SK-N-SH treated with all-trans-retinoic acid at 6 μM for 48 hours (cell line): ENCODE measurements at regions not wholly inside any gene's neighbourhood (a gene's known extent, or its start where the extent isn't known, plus 50 kb on each side); places are given as distances from the start of the nearest gene placed in this dataset.
A peak's percentile ranks its signal among the peaks of the same experiment; 100 is the strongest.

Experiments
- ATAC-seq: fragments of 200-7000 bp; cut with Tn5 transposase; 3 replicates; pipeline ENCODE4 v1.9.1; 2020; ENCODE audit warnings: mild to moderate bottlenecking, moderate library complexity
- ARNTL ChIP-seq: fragments of 450-650 bp; formaldehyde crosslinking; IDR thresholded peaks from 2 replicates; pipeline ENCODE4 v1.5.0; 2020; ENCODE audit warnings: low read depth, mild to moderate bottlenecking, moderate library complexity, borderline replicate concordance
- BACH2 ChIP-seq: fragments of 250-450 bp; sonication (Bioruptor Pico); IDR thresholded peaks from 2 replicates; pipeline ENCODE4 v1.9.0; 2021; ENCODE audit warnings: mild to moderate bottlenecking, borderline replicate concordance
- CREB5 ChIP-seq: fragments of 250-450 bp; sonication (Bioruptor Pico); IDR thresholded peaks from 2 replicates; pipeline ENCODE4 v1.5.1; 2020; ENCODE audit warnings: low read depth, mild to moderate bottlenecking, moderate library complexity
- CSRNP3 ChIP-seq: fragments of 250-450 bp; sonication (Bioruptor Pico); IDR thresholded peaks from 2 replicates; pipeline ENCODE4 v1.5.1; 2021; ENCODE audit warnings: mild to moderate bottlenecking, moderate library complexity
- ESRRG ChIP-seq: fragments of 250-450 bp; sonication (Bioruptor Pico); IDR thresholded peaks from 2 replicates; pipeline ENCODE4 v1.6.1; 2021; ENCODE audit warnings: mild to moderate bottlenecking
- ISL1 ChIP-seq: fragments of 250-450 bp; sonication (Bioruptor Pico); IDR thresholded peaks from 2 replicates; pipeline ENCODE4 v2.1.2; 2022; ENCODE audit warnings: mild to moderate bottlenecking, moderate library complexity
- OSR1 ChIP-seq: fragments of 250-450 bp; sonication (Bioruptor Pico); IDR thresholded peaks from 2 replicates; pipeline ENCODE4 v1.8.0; 2022; ENCODE audit warnings: moderate library complexity, mild to moderate bottlenecking, inconsistent platforms
- PPARA ChIP-seq: fragments of 250-450 bp; sonication (Bioruptor Pico); IDR thresholded peaks from 2 replicates; pipeline ENCODE4 v1.5.0; 2020; ENCODE audit warnings: mild to moderate bottlenecking, borderline replicate concordance
- RARB ChIP-seq: fragments of 250-450 bp; sonication (Bioruptor Pico); IDR thresholded peaks from 2 replicates; pipeline ENCODE4 v1.8.0; 2021; ENCODE audit warnings: mild to moderate bottlenecking, moderate library complexity
- SNAI2 ChIP-seq: fragments of 250-450 bp; sonication (Bioruptor Pico); IDR thresholded peaks from 2 replicates; pipeline ENCODE4 v1.5.0; 2020; ENCODE audit warnings: mild to moderate bottlenecking, moderate library complexity
- TCF4 ChIP-seq: fragments of 250-450 bp; sonication (Bioruptor Pico); IDR thresholded peaks from 2 replicates; pipeline ENCODE4 v1.8.0; 2021; ENCODE audit warnings: mild to moderate bottlenecking, moderate library complexity, borderline replicate concordance
- TOX ChIP-seq: fragments of 250-450 bp; sonication (Bioruptor Pico); IDR thresholded peaks from 2 replicates; pipeline ENCODE4 v1.8.0; 2021; ENCODE audit warnings: mild to moderate bottlenecking, moderate library complexity, borderline replicate concordance
- ZFP30 ChIP-seq: fragments of 450-650 bp; formaldehyde crosslinking; IDR thresholded peaks from 2 replicates; pipeline ENCODE4 v1.5.0; 2022; ENCODE audit warnings: mild to moderate bottlenecking, moderate library complexity
- ZNF565 ChIP-seq: fragments of 450-650 bp; formaldehyde crosslinking; conservative IDR thresholded peaks from 2 replicates; pipeline ENCODE4 v1.5.0; 2020; ENCODE audit warnings: low read depth, mild to moderate bottlenecking, moderate library complexity
- ZNF70 ChIP-seq: fragments of 450-650 bp; formaldehyde crosslinking; IDR thresholded peaks from 2 replicates; pipeline ENCODE4 v1.5.0; 2020; ENCODE audit warnings: mild to moderate bottlenecking, moderate library complexity
- TF ChIP-seq, protein P1 (sequence below): fragments of 250-450 bp; sonication (Bioruptor Pico); IDR thresholded peaks from 2 replicates; pipeline ENCODE4 v1.5.0; 2020; ENCODE audit warnings: mild to moderate bottlenecking, moderate library complexity
- TF ChIP-seq, protein P2 (sequence below): fragments of 250-450 bp; sonication (Bioruptor Pico); IDR thresholded peaks from 2 replicates; pipeline ENCODE4 v1.8.0; 2021; ENCODE audit warnings: low read depth, mild to moderate bottlenecking, moderate library complexity, borderline replicate concordance

GRCh38 chr1:208909011-208909984 lies 665.1 kb upstream of the PLXNA2 start:
- peak; percentile 25; the same call in 1 of the 3 replicates for ATAC-seq

GRCh38 chr1:208910161-208910560 lies 666.0 kb upstream of the PLXNA2 start:
- no peak for ATAC-seq
- no peak for TF ChIP-seq ESRRG (CRISPR knock-in tag)
- TF ChIP-seq ZNF565 (CRISPR knock-in tag) = no peak
- no peak for TF ChIP-seq SNAI2 (CRISPR knock-in tag)
- TF ChIP-seq PPARA (CRISPR knock-in tag) = no peak
- no peak for TF ChIP-seq CSRNP3 (CRISPR knock-in tag)
- no peak for TF ChIP-seq ARNTL (CRISPR knock-in tag)
- no peak for TF ChIP-seq RARB (CRISPR knock-in tag)
- TF ChIP-seq, protein P1, sequence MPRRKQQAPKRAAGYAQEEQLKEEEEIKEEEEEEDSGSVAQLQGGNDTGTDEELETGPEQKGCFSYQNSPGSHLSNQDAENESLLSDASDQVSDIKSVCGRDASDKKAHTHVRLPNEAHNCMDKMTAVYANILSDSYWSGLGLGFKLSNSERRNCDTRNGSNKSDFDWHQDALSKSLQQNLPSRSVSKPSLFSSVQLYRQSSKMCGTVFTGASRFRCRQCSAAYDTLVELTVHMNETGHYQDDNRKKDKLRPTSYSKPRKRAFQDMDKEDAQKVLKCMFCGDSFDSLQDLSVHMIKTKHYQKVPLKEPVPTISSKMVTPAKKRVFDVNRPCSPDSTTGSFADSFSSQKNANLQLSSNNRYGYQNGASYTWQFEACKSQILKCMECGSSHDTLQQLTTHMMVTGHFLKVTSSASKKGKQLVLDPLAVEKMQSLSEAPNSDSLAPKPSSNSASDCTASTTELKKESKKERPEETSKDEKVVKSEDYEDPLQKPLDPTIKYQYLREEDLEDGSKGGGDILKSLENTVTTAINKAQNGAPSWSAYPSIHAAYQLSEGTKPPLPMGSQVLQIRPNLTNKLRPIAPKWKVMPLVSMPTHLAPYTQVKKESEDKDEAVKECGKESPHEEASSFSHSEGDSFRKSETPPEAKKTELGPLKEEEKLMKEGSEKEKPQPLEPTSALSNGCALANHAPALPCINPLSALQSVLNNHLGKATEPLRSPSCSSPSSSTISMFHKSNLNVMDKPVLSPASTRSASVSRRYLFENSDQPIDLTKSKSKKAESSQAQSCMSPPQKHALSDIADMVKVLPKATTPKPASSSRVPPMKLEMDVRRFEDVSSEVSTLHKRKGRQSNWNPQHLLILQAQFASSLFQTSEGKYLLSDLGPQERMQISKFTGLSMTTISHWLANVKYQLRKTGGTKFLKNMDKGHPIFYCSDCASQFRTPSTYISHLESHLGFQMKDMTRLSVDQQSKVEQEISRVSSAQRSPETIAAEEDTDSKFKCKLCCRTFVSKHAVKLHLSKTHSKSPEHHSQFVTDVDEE (CRISPR knock-in tag) = no peak
- TF ChIP-seq CREB5 = no peak
- no peak for TF ChIP-seq ZNF70 (CRISPR knock-in tag)
- TF ChIP-seq ZFP30 (CRISPR knock-in tag) = no peak
- no peak for TF ChIP-seq ISL1 (CRISPR knock-in tag)
- no peak for TF ChIP-seq OSR1 (CRISPR knock-in tag)
- TF ChIP-seq, protein P2, sequence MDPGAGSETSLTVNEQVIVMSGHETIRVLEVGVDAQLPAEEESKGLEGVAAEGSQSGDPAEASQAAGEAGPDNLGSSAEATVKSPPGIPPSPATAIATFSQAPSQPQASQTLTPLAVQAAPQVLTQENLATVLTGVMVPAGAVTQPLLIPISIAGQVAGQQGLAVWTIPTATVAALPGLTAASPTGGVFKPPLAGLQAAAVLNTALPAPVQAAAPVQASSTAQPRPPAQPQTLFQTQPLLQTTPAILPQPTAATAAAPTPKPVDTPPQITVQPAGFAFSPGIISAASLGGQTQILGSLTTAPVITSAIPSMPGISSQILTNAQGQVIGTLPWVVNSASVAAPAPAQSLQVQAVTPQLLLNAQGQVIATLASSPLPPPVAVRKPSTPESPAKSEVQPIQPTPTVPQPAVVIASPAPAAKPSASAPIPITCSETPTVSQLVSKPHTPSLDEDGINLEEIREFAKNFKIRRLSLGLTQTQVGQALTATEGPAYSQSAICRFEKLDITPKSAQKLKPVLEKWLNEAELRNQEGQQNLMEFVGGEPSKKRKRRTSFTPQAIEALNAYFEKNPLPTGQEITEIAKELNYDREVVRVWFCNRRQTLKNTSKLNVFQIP (CRISPR knock-in tag) = no peak
- no peak for TF ChIP-seq BACH2 (CRISPR knock-in tag)
- TF ChIP-seq TCF4 (CRISPR knock-in tag) = no peak
- no peak for TF ChIP-seq TOX (CRISPR knock-in tag)

More at GRCh38 chr1:208909011-208909984, 665.1 kb upstream of the PLXNA2 start:
- TF ChIP-seq, protein P2 (CRISPR knock-in tag) = no peak
- TF ChIP-seq, protein P1 (CRISPR knock-in tag) = no peak
- TF ChIP-seq OSR1 (CRISPR knock-in tag) (no peak), ZFP30 (CRISPR knock-in tag) (no peak), SNAI2 (CRISPR knock-in tag) (no peak), BACH2 (CRISPR knock-in tag) (no peak), ZNF565 (CRISPR knock-in tag) (no peak)
